SU-DHL-6 (cell line): ENCODE measurements at regions not wholly inside any gene's neighbourhood (a gene's known extent, or its start where the extent isn't known, plus 50 kb on each side); places are given as distances from the start of the nearest gene placed in this dataset.

Source experiments
- EZH2phosphoT487 ChIP-seq: fragments of 200-600 bp; sonication (generic), shearing (Covaris generic); conservative IDR thresholded peaks from 2 replicates; pipeline ENCODE4 v1.6.1; 2018; ENCODE audit warnings: mild to moderate bottlenecking, antibody characterized with exemption, low read length, moderate library complexity, mixed read lengths
- TF ChIP-seq, protein P1 (sequence below): fragments of 200-600 bp; sonication (generic); IDR thresholded peaks from one replicate; pipeline ENCODE4 v1.5.1; 2017; ENCODE audit warnings: antibody characterized with exemption, mild to moderate bottlenecking, low read length, moderate library complexity; ENCODE audit not compliant: insufficient read depth, poor library complexity, severe bottlenecking

DNA sequence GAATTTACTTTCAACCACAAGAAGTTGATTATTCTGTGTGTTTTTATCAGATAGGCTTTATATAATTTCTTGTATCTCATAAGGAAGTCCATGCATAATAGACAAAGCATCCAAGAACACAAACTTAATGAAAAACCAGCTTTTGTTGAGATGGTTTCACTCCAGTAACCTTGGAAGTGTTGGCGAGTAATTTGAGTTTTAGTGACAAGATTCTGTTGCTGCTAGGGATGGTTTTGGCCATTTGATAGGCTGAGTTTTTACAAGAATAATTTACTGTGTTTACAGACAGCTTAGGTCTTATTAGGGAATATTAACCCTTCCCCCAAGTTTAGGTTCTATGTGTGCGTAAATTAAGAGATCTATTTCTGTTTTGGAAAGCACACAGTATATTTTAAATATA, 513.6 kb downstream of the USP25 start:
- TF ChIP-seq, protein P1, sequence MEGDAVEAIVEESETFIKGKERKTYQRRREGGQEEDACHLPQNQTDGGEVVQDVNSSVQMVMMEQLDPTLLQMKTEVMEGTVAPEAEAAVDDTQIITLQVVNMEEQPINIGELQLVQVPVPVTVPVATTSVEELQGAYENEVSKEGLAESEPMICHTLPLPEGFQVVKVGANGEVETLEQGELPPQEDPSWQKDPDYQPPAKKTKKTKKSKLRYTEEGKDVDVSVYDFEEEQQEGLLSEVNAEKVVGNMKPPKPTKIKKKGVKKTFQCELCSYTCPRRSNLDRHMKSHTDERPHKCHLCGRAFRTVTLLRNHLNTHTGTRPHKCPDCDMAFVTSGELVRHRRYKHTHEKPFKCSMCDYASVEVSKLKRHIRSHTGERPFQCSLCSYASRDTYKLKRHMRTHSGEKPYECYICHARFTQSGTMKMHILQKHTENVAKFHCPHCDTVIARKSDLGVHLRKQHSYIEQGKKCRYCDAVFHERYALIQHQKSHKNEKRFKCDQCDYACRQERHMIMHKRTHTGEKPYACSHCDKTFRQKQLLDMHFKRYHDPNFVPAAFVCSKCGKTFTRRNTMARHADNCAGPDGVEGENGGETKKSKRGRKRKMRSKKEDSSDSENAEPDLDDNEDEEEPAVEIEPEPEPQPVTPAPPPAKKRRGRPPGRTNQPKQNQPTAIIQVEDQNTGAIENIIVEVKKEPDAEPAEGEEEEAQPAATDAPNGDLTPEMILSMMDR: no peak
- TF ChIP-seq EZH2phosphoT487: no peak
